SK-N-SH (cell line): ENCODE measurements at regions not wholly inside any gene's neighbourhood (a gene's known extent, or its start where the extent isn't known, plus 50 kb on each side); places are given as distances from the start of the nearest gene placed in this dataset.
"Not testable (repeated sequence)": the region's sequence is repeated elsewhere in the genome, so short reads cannot be mapped to it uniquely, and the experiment has no call there.

ENCODE experiments used
- CTCF ChIA-PET: fragments of 300-600, 350-600 bp; formaldehyde crosslinking; extraction: SDS; loops from one replicate; lab custom pipeline; 2021; lab: Yijun Ruan, JAX
- POLR2A ChIA-PET: fragments of 350-600 bp; sonication (Branson Sonifier 250); formaldehyde crosslinking; extraction: SDS; loops from one replicate; lab custom pipeline; 2020; ENCODE audit warnings: antibody characterized with exemption, inconsistent platforms; lab: Yijun Ruan, JAX
- DNase-seq: peaks from one replicate; pipeline ENCODE4 v3.0.0; 2012
- H2AFZ ChIP-seq: fragments of 200-600 bp; sonication (generic); 2 replicates; pipeline ENCODE4 v1.8.1; 2016; ENCODE audit warnings: antibody characterized with exemption, mild to moderate bottlenecking, low read depth
- H3F3A ChIP-seq: fragments of 200-600 bp; sonication (generic); replicated peaks from 2 replicates; pipeline ENCODE3; 2016; ENCODE audit warnings: antibody characterized with exemption, mild to moderate bottlenecking; ENCODE audit not compliant: insufficient read depth
- H3K27ac ChIP-seq, 2 experiments: fragments of 200-500 bp in 1 of 2; fragments of 200-600 bp in 1 of 2; sonication (Bioruptor generic) in 1 of 2; sonication (generic), shearing (Covaris generic) in 1 of 2; 2 replicates each; pipeline versions ENCODE4 v1.5.1 to v1.6.1; 2014 to 2016; ENCODE audit warnings: low read depth in 2 of 2, inconsistent platforms in 1 of 2, low read length in 1 of 2, mild to moderate bottlenecking in 1 of 2, mixed read lengths in 1 of 2
- H3K27me3 ChIP-seq: fragments of 200-600 bp; sonication (generic), shearing (Covaris generic); 2 replicates; pipeline ENCODE4 v1.6.1; 2016; ENCODE audit warnings: mixed run types; ENCODE audit not compliant: insufficient read depth
- H3K36me3 ChIP-seq, 2 experiments: fragments of 200-500 bp in 1 of 2; fragments of 200-600 bp in 1 of 2; sonication (Bioruptor generic) in 1 of 2; sonication (generic) in 1 of 2; replicated peaks in 1 of 2; 2 replicates each; pipeline versions ENCODE3 to v1.5.1; 2014 to 2016; ENCODE audit warnings: low read length in 1 of 2, mild to moderate bottlenecking in 1 of 2; ENCODE audit not compliant: insufficient read depth in 2 of 2, control insufficient read depth in 1 of 2
- H3K4me1 ChIP-seq, 2 experiments: fragments of 200-500 bp in 1 of 2; fragments of 200-600 bp in 1 of 2; sonication (Bioruptor generic) in 1 of 2; sonication (generic), shearing (Covaris generic) in 1 of 2; 2 replicates each; pipeline versions ENCODE4 v1.5.1 to v1.6.1; 2014 to 2016; ENCODE audit warnings: low read depth in 1 of 2, low read length in 1 of 2, mixed run types in 1 of 2; ENCODE audit not compliant: insufficient read depth in 2 of 2, control insufficient read depth in 1 of 2
- H3K4me2 ChIP-seq: fragments of 200-600 bp; sonication (generic), shearing (Covaris generic); 2 replicates; pipeline ENCODE4 v1.6.1; 2017; ENCODE audit warnings: mixed run types
- H3K4me3 ChIP-seq, 2 experiments: fragments of 200-500 bp in 1 of 2; fragments of 200-600 bp in 1 of 2; sonication (Bioruptor generic) in 1 of 2; sonication (generic), shearing (Covaris generic) in 1 of 2; 2 replicates each; pipeline versions ENCODE4 v1.5.1 to v1.8.1; 2014 to 2016; ENCODE audit warnings: low read depth in 2 of 2, inconsistent platforms in 1 of 2, low read length in 1 of 2, mild to moderate bottlenecking in 1 of 2, mixed read lengths in 1 of 2, moderate library complexity in 1 of 2
- H3K79me2 ChIP-seq: fragments of 200-600 bp; sonication (generic); 2 replicates; pipeline ENCODE4 v1.8.1; 2017; ENCODE audit warnings: mild to moderate bottlenecking; ENCODE audit not compliant: insufficient read depth
- H3K9ac ChIP-seq: fragments of 200-600 bp; sonication (generic); 2 replicates; pipeline ENCODE4 v1.6.1; 2017; ENCODE audit warnings: mixed run types
- H3K9me2 ChIP-seq: fragments of 200-600 bp; sonication (generic); 2 replicates; pipeline ENCODE4 v1.6.1; 2017; ENCODE audit warnings: mixed run types
- H3K9me3 ChIP-seq: fragments of 200-600 bp; sonication (generic); 2 replicates; pipeline ENCODE4 v1.6.1; 2017; ENCODE audit warnings: mixed run types, mild to moderate bottlenecking, moderate library complexity
- H4K20me1 ChIP-seq: fragments of 200-600 bp; sonication (generic); 2 replicates; pipeline ENCODE4 v1.6.1; 2017; ENCODE audit warnings: mild to moderate bottlenecking, mixed run types; ENCODE audit not compliant: insufficient read depth
- ELF1 ChIP-seq: IDR thresholded peaks from 2 replicates; pipeline ENCODE4 v1.4.0; 2012
- EP300 ChIP-seq, 2 experiments: IDR thresholded peaks; 2 replicates each; pipeline versions ENCODE4 v1.4.0 to v1.6.1; 2012; ENCODE audit warnings: borderline replicate concordance in 1 of 2, low read depth in 1 of 2, low read length in 1 of 2
- EZH2phosphoT487 ChIP-seq: fragments of 200-600 bp; sonication (generic); IDR thresholded peaks from 2 replicates; pipeline ENCODE4 v1.6.1; 2017; ENCODE audit warnings: low read depth, mixed run types, mild to moderate bottlenecking, antibody characterized with exemption, moderate library complexity, borderline replicate concordance
- GATA2 ChIP-seq: sonication (generic); formaldehyde crosslinking; IDR thresholded peaks from 2 replicates; pipeline ENCODE4 v1.5.0; 2020; ENCODE audit warnings: mild to moderate bottlenecking, missing genetic modification reagents
- MAX ChIP-seq: IDR thresholded peaks from 2 replicates; pipeline ENCODE4 v1.4.0; 2012; ENCODE audit warnings: low read depth
- MEF2A ChIP-seq: IDR thresholded peaks from 2 replicates; pipeline ENCODE4 v1.4.0; 2012; ENCODE audit warnings: low read depth, borderline replicate concordance
- PBX3 ChIP-seq: IDR thresholded peaks from 2 replicates; pipeline ENCODE4; 2012
- REST ChIP-seq: IDR thresholded peaks from 2 replicates; pipeline ENCODE4 v1.6.1; 2012; ENCODE audit warnings: mild to moderate bottlenecking, low read depth, low read length, moderate library complexity
- RFX5 ChIP-seq: IDR thresholded peaks from 2 replicates; pipeline ENCODE4 v1.6.1; 2012; ENCODE audit warnings: mild to moderate bottlenecking, improper control_type of control experiment, low read length
- USF1 ChIP-seq: IDR thresholded peaks from 2 replicates; pipeline ENCODE4 v1.4.0; 2012; ENCODE audit warnings: low read depth, borderline replicate concordance
- YY1 ChIP-seq: IDR thresholded peaks from 2 replicates; pipeline ENCODE4 v1.4.0; 2012; ENCODE audit warnings: low read depth, mild to moderate bottlenecking
- WGBS: methylation state at CpG from one replicate; pipeline ENCODE4 v1.1.6; 2017; ENCODE audit warnings: low lambda C conversion rate; 5-methylcytosine and 5-hydroxymethylcytosine counted together

- no peak for TF ChIP-seq EZH2phosphoT487
- TF ChIP-seq EP300 (IDR thresholded peaks at IDR 0.05; ENCODE audit: borderline replicate concordance in 1 of 2, low read depth in 1 of 2, low read length in 1 of 2): no peak
- no peak for TF ChIP-seq MAX
- no peak for TF ChIP-seq PBX3
Measured at GRCh38 chr6:163698086-163698485, 283.6 kb downstream of the QKI start (continued).

GRCh38 chr6:163696311-163696710, 281.8 kb downstream of the QKI start:
- DNase-seq, H3K27me3 ChIP-seq, CTCF ChIA-PET, H3F3A ChIP-seq, H3K27ac ChIP-seq, H3K4me2 ChIP-seq, H3K79me2 ChIP-seq, H2AFZ ChIP-seq, H3K4me1 ChIP-seq, H4K20me1 ChIP-seq, H3K4me3 ChIP-seq, H3K36me3 ChIP-seq, POLR2A ChIA-PET, H3K9me3 ChIP-seq, H3K9ac ChIP-seq, H3K9me2 ChIP-seq: not testable (repeated sequence)
- 29% methylated on average over 4 of the region's 4 CpGs for WGBS

- no peak for DNase-seq
- Histone ChIP-seq H3K9me2 (no peaks in the 10 kb centered on the region), H3K9me3 (no peaks in the 10 kb centered on the region), H3K4me1 (no peaks in the 10 kb centered on the region; a peak in 1 of 4 replicates), H3F3A (no peaks in the 10 kb centered on the region), H3K9ac (no peak overlapping the region), H4K20me1 (no peaks in the 10 kb centered on the region), H3K27ac (no peak overlapping the region), H2AFZ (no peak overlapping the region), H3K4me2 (no peak overlapping the region), H3K27me3 (no peaks in the 10 kb centered on the region), H3K4me3 (no peak overlapping the region), H3K79me2 (no peaks in the 10 kb centered on the region), H3K36me3 (no peaks in the 10 kb centered on the region)
- WGBS: 52% methylated on average over 8 of the region's 8 CpGs
- POLR2A ChIA-PET: no interaction called here
- TF ChIP-seq EZH2phosphoT487 (no peak), GATA2 (CRISPR knock-in tag) (no peak), RFX5 (no peak), REST (no peak), ELF1 (no peak), MEF2A (no peak), YY1 (no peak), USF1 (no peak), PBX3 (no peak)
- CTCF ChIA-PET: no interaction called here
Measured at GRCh38 chr6:163695414-163695864, 280.9 kb downstream of the QKI start.
